ENCODE measurements at regions not wholly inside any gene's neighbourhood (a gene's known extent, or its start where the extent isn't known, plus 50 kb on each side); places are given as distances from the start of the nearest gene placed in this dataset.

- no peak for DNase-seq (ENCODE audit: low spot score)
Measured at GRCh38 chr16:80176114-80176513, 364.7 kb upstream of the DYNLRB2 start.

- DNase-seq (ENCODE audit: low spot score), result no peak
Measured at GRCh38 chr16:80175011-80175410, 365.8 kb upstream of the DYNLRB2 start.

GRCh38 chr16:80174416-80174815, 366.4 kb upstream of the DYNLRB2 start:
- DNase-seq (ENCODE audit: low spot score), result no peak

- DNase-seq (ENCODE audit: low spot score), result no peak
Measured at GRCh38 chr16:80171746-80172145, 369.0 kb upstream of the DYNLRB2 start.

- DNase-seq (ENCODE audit: low spot score), result no peak
Measured at GRCh38 chr16:80171199-80171598, 369.6 kb upstream of the DYNLRB2 start.

GRCh38 chr16:80167657-80168390, 373.0 kb upstream of the DYNLRB2 start:
- DNase-seq (ENCODE audit: low spot score), result no peak

- no peak for DNase-seq (ENCODE audit: low spot score)
Measured at GRCh38 chr16:80166082-80166481, 374.7 kb upstream of the DYNLRB2 start.

- no peak for DNase-seq (ENCODE audit: low spot score)
Measured at GRCh38 chr16:80164966-80165550, 375.7 kb upstream of the DYNLRB2 start.

GRCh38 chr16:80163339-80163738, 377.5 kb upstream of the DYNLRB2 start:
- no peak for DNase-seq (ENCODE audit: low spot score)

GRCh38 chr16:80161799-80162739, 378.7 kb upstream of the DYNLRB2 start:
- DNase-seq (ENCODE audit: low spot score), result no peak

- no peak for DNase-seq (ENCODE audit: low spot score)
Measured at GRCh38 chr16:80158766-80159165, 382.0 kb upstream of the DYNLRB2 start.

GRCh38 chr16:80151722-80152111, 389.1 kb upstream of the DYNLRB2 start:
- no peak for DNase-seq (ENCODE audit: low spot score)

GRCh38 chr16:80150978-80151721, 389.6 kb upstream of the DYNLRB2 start:
- no peak for DNase-seq (ENCODE audit: low spot score)

GRCh38 chr16:80148826-80149225, 392.0 kb upstream of the DYNLRB2 start:
- no peak for DNase-seq (ENCODE audit: low spot score)

- no peak for DNase-seq (ENCODE audit: low spot score)
Measured at GRCh38 chr16:80147026-80147655, 393.7 kb upstream of the DYNLRB2 start.

GRCh38 chr16:80144191-80144590, 396.6 kb upstream of the DYNLRB2 start:
- no peak for DNase-seq (ENCODE audit: low spot score)

GRCh38 chr16:80142940-80143339, 397.9 kb upstream of the DYNLRB2 start:
- no peak for DNase-seq (ENCODE audit: low spot score)

- DNase-seq (ENCODE audit: low spot score), result no peak
Measured at GRCh38 chr16:80142281-80142680, 398.5 kb upstream of the DYNLRB2 start.

- DNase-seq (ENCODE audit: low spot score), result no peak
Measured at GRCh38 chr16:80129791-80130190, 411.0 kb upstream of the DYNLRB2 start.

GRCh38 chr16:80125677-80126076, 415.1 kb upstream of the DYNLRB2 start:
- no peak for DNase-seq (ENCODE audit: low spot score)

GRCh38 chr16:80123189-80123588, 417.6 kb upstream of the DYNLRB2 start:
- no peak for DNase-seq (ENCODE audit: low spot score)

- DNase-seq (ENCODE audit: low spot score), result no peak
Measured at GRCh38 chr16:80122115-80122514, 418.7 kb upstream of the DYNLRB2 start.

All from D341Med (cell line).